ENCODE measurements at regions not wholly inside any gene's neighbourhood (a gene's known extent, or its start where the extent isn't known, plus 50 kb on each side); places are given as distances from the start of the nearest gene placed in this dataset.
"Not testable (repeated sequence)": the region's sequence is repeated elsewhere in the genome, so short reads cannot be mapped to it uniquely, and the experiment has no call there.

DNA sequence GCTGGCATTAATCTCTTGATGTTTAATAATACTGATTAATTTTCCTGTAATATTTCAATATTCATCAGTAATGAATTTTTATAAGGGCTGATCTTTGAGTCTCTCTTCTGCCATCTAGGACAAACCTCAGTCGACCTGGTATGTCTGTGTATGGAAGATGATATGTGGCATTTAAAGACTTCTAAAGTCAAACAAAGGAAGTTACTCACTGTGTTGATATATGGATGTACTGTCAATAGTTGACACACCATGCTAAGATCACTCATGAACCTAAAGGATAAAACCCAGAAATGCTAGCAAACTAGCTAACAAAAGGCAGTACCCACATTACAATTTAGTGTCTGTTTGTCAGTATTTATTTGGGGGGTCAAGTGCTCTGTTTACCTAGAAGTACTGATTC lies 380.7 kb upstream of the GOT2 start:
- TF ChIP-seq ZFX (IDR thresholded peaks at IDR 0.05) (no peak), CTCF (conservative IDR thresholded peaks at IDR 0.05) (no peak)
- no peak overlapping the region for H3K27ac ChIP-seq

DNA sequence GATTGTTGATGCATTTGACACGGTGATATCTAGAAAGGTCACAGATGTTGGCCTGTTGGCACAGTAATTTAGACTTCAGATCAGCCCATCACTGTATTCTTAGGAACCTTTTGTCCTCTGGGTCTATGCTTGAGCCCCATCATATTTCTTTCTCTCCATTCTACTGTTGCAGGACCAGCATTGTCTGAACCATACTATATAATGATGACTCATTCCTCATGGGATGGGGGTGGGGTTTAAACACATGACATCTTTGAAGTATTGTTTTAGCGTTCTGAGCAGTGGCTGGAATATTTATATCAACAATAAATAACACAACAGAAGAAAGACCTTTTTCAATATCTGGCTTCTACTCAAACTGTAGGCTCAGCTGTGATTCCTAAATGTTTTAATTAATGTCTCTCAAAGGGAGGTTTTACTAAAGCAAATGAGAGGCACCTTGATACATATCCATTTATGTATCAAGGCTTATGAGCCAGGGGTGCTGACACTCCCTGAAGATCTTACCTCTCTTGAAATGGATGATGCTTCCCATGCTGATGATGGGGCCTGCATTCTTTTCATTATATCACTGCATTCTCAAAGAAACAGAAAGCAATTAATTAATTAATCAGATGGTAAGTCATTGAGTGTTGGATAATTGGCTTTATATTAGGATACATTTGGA lies 379.0 kb upstream of the GOT2 start:
- no peak overlapping the region for H3K27ac ChIP-seq
- TF ChIP-seq CTCF (conservative IDR thresholded peaks at IDR 0.05) (no peak), ZFX (IDR thresholded peaks at IDR 0.05) (no peak)

GRCh38 chr16:59111280-59111679 lies 377.2 kb upstream of the GOT2 start:
- H3K27ac ChIP-seq = no peak overlapping the region
- TF ChIP-seq CTCF (conservative IDR thresholded peaks at IDR 0.05) = no peak
- TF ChIP-seq ZFX (IDR thresholded peaks at IDR 0.05) = no peak

DNA sequence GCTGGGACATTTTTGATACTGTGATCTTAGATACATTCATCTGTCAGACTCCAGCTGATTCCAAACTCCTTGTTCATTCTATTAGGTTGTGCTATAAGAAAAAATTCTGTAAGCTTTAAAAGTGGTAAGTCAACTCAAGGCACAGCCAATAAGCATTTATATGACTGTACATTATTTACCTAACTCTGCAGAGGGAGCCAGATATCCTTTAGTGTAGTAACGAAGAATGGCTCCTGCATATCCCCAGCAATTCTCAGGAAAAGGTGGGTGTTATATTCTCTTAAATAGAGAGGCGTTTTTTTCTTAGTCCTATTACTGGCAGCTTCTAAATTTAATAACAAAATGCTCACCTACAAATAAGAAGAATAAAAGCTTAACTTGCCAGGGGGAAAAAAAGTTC lies 374.3 kb upstream of the GOT2 start:
- H3K27ac ChIP-seq = no peak overlapping the region
- TF ChIP-seq ZFX (IDR thresholded peaks at IDR 0.05) (no peak), CTCF (conservative IDR thresholded peaks at IDR 0.05) (no peak)

GRCh38 chr16:59096682-59097081 lies 362.6 kb upstream of the GOT2 start:
- not testable (repeated sequence) for H3K27ac ChIP-seq

- H3K27ac ChIP-seq = no peak overlapping the region
- TF ChIP-seq ZFX (IDR thresholded peaks at IDR 0.05) (no peak), CTCF (conservative IDR thresholded peaks at IDR 0.05) (no peak)
Measured at GRCh38 chr16:59090541-59090940, 356.4 kb upstream of the GOT2 start.

- no peak for TF ChIP-seq CTCF (conservative IDR thresholded peaks at IDR 0.05)
- no peak for TF ChIP-seq ZFX (IDR thresholded peaks at IDR 0.05)
- H3K27ac ChIP-seq = no peak overlapping the region
Measured at GRCh38 chr16:59088431-59088830, 354.3 kb upstream of the GOT2 start.

DNA sequence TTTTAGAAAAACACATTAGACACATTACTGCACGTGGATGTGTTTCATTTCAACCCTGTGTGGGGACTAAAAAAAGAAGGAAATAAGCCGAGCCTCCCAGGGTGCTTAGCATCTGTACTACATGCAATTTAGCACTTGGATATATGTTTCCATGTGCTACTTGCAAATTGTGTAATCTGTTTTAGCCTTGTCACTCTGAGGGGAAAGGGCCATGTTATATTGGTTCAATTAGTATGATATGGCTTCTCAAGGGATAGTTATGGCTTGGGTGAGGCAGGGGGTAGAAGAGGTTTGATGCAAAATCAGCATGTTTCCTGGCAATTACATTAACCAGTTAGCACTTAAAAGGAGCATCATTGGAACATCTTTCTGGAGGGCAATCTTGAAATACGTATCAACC lies 353.5 kb upstream of the GOT2 start:
- no peak for TF ChIP-seq ZFX (IDR thresholded peaks at IDR 0.05)
- no peak for TF ChIP-seq CTCF (conservative IDR thresholded peaks at IDR 0.05)
- no peak overlapping the region for H3K27ac ChIP-seq
